GM19035 (cell line): ENCODE measurements at regions not wholly inside any gene's neighbourhood (a gene's known extent, or its start where the extent isn't known, plus 50 kb on each side); places are given as distances from the start of the nearest gene placed in this dataset.
"Not testable (repeated sequence)": the region's sequence is repeated elsewhere in the genome, so short reads cannot be mapped to it uniquely, and the experiment has no call there.

Source experiments
- ATAC-seq: cut with Tn5 transposase; IDR thresholded peaks from one replicate; pipeline ENCODE4 v1.9.1; 2021; ENCODE audit not compliant: unreplicated experiment

GRCh38 chr2:129492548-129492947, 486.9 kb upstream of the RAB6C start:
- ATAC-seq, result no peak

- ATAC-seq, result no peak
Observed at GRCh38 chr2:129499747-129500146, 479.7 kb upstream of the RAB6C start.

- no peak for ATAC-seq
Observed at GRCh38 chr2:129502781-129503180, 476.7 kb upstream of the RAB6C start.

- ATAC-seq, result no peak
Observed at GRCh38 chr2:129504646-129505045, 474.8 kb upstream of the RAB6C start.

- no peak for ATAC-seq
Observed at GRCh38 chr2:129518937-129519336, 460.5 kb upstream of the RAB6C start.

GRCh38 chr2:129532158-129532557, 447.3 kb upstream of the RAB6C start:
- ATAC-seq, result not testable (repeated sequence)

GRCh38 chr2:129548880-129549279, 430.6 kb upstream of the RAB6C start:
- ATAC-seq, result no peak

GRCh38 chr2:129550536-129550935, 428.9 kb upstream of the RAB6C start:
- no peak for ATAC-seq

- ATAC-seq, result no peak
Observed at GRCh38 chr2:129554373-129554772, 425.1 kb upstream of the RAB6C start.

- no peak for ATAC-seq
Observed at GRCh38 chr2:129559101-129559500, 420.4 kb upstream of the RAB6C start.

- ATAC-seq, result no peak
Observed at GRCh38 chr2:129565551-129566109, 413.8 kb upstream of the RAB6C start.

GRCh38 chr2:129570812-129571211, 408.7 kb upstream of the RAB6C start:
- ATAC-seq, result not testable (repeated sequence)

- ATAC-seq, result no peak
Observed at GRCh38 chr2:129575431-129575830, 404.0 kb upstream of the RAB6C start.

GRCh38 chr2:129575880-129576279, 403.6 kb upstream of the RAB6C start:
- no peak for ATAC-seq

GRCh38 chr2:129580001-129580400, 399.5 kb upstream of the RAB6C start:
- ATAC-seq, result no peak

GRCh38 chr2:129585760-129586159, 393.7 kb upstream of the RAB6C start:
- no peak for ATAC-seq

- ATAC-seq, result no peak
Observed at GRCh38 chr2:129587426-129588064, 391.9 kb upstream of the RAB6C start.

GRCh38 chr2:129604560-129604959, 374.9 kb upstream of the RAB6C start:
- no peak for ATAC-seq

GRCh38 chr2:129605646-129606045, 373.8 kb upstream of the RAB6C start:
- no peak for ATAC-seq

- ATAC-seq, result no peak
Observed at GRCh38 chr2:129606496-129607270, 372.8 kb upstream of the RAB6C start.

GRCh38 chr2:129609224-129609623, 370.2 kb upstream of the RAB6C start:
- no peak for ATAC-seq

- no peak for ATAC-seq
Observed at GRCh38 chr2:129610766-129611165, 368.7 kb upstream of the RAB6C start.
